GM21360 (cell line): ENCODE measurements at regions not wholly inside any gene's neighbourhood (a gene's known extent, or its start where the extent isn't known, plus 50 kb on each side); places are given as distances from the start of the nearest gene placed in this dataset.
"Not testable (repeated sequence)": the region's sequence is repeated elsewhere in the genome, so short reads cannot be mapped to it uniquely, and the experiment has no call there.

Experiments
- ATAC-seq: cut with Tn5 transposase; IDR thresholded peaks from one replicate; pipeline ENCODE4 v1.9.1; 2021; ENCODE audit warnings: mild to moderate bottlenecking, moderate library complexity; ENCODE audit not compliant: unreplicated experiment

DNA sequence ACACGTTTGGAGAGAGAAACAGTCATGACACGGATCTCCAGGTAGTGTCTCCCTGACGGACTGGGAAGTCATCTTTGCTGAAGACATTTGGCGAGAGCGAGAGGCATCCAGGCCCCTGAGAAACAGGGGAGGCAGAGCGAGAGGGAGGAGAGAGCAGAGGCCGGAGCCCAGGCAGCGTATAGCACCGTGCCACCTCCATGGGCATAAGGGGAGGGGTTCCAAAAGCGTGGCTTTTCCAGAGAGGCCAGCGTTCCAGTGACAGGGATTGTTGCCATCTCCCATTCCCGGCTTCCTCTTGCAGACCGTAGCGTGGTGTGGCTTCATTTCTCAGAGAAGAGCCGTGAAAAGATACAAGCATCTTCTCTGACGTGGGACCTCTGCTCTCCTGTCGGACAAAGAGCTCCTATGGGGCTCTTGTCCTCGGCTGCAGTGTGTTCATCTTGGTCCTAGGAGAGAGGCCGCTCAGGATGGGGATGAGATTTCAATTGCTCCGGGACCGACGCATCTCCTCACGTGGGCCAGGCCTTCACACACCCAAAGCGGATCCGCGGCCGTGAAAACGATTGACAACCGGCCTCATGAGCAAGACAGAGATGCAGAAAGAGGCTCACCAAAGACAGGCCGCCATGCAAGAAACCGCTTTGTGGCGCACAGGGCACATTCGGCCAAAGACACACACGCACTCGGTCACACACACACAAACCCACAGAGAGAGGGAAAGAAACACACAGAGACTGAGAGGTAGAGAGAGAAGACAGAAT is 170.5 kb upstream of the ZNF337 start:
- ATAC-seq: not testable (repeated sequence)

DNA sequence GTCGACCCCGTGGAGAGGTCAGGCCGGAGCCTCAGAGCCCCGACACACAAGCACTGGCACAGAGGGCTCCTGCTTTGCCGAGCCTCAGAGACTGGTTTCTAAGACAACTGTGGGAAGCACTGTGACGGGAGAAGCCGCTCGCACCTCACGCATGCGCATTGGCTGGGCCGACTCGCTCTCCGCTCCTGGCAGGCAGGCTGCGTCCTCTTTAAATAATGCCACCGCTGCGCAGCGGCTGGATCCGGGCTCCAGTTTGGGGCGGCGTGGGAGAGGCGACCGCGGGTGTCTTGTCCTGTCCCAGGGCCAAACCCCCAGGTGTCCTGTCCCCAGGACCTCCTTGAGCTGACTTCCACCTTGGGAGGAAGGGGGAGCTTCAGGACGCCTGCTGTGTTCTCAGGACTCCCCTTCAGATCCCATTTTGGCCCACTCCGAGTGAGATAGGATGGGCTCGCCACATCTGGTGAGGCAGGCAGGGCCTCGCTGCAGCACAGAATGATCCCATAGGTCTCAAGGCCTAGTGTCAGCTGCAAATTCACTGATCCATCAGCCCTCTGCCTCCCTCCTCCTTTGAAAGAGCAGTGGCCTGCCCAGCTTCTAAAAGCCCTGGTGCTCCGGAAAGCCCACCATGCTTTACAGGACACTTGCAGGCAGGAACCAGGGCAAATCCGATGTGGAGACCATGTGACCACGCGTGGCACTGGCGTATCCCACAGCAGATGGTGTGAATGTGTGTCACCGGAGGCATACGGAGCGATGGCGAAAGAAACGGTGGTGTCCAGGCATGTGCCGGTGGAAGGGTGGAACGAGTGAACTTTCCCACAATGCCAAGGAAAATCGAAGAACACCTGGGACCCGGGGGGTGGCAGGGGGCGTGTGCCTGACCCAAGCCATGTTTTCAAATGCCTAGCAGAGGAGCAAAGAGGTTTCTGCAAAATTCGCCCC is 169.3 kb upstream of the ZNF337 start:
- ATAC-seq: no peak

DNA sequence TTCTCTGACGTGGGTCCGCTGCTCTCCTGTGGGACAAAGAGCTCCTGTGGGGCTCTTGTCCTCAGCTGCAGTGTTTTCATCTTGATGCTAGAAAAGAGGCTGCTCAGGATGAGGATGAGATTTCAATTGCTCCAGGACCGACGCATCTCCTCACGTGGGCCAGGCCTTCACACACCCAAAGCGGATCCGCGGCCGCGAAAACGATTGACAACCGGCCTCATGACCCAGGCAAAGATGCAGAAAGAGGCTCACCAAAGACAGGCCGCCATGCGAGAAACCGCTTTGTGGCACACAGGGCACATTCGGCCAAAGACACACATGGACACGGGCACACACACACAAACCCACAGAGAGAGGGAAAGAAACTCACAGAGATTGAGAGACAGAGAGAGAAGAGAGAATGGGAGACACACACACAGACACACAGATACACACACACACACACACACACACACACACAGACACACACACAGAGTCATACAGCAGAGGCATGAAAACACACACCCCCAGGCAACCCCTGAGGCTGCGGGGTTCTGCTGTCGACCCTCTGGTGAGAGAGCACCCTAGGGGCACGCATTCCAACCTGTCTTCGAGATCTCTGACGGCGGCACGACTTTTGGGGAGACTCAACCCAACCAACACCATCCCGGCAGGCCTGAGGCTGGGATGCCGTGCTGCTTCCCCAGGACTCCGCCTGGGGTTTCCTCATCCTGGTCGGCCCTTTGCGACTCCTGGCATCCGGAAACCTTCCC is 168.5 kb upstream of the ZNF337 start:
- not testable (repeated sequence) for ATAC-seq

DNA sequence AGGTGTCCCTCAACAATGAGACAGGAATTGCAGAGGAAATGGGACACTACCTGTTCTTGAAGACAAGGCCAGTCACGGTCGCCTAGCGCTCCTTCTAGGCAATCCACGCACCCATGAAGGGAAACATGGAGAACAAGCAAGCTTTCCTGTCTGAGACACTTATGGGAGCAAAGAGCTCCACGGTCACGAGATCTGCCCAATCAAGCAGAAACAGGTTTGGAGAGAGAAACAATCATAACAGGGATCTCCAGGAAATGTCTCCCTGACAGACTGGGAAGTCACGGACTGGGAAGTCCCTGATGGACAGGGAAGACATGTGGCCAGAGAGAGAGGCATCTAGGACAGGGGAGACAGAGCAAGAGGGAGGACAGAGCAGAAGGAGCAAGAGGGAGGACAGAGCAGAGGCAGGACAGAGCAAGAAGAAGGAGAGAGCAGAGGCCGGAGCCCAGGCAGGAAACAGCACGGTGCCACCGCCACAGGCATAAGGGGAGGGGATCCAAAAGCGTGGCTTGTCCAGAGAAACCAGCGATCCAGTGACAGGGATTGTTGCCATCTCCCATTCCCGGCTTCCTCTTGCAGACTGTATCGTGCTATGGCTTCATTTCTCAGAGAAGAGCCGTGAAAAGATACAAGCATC is 167.8 kb upstream of the ZNF337 start:
- no peak for ATAC-seq

DNA sequence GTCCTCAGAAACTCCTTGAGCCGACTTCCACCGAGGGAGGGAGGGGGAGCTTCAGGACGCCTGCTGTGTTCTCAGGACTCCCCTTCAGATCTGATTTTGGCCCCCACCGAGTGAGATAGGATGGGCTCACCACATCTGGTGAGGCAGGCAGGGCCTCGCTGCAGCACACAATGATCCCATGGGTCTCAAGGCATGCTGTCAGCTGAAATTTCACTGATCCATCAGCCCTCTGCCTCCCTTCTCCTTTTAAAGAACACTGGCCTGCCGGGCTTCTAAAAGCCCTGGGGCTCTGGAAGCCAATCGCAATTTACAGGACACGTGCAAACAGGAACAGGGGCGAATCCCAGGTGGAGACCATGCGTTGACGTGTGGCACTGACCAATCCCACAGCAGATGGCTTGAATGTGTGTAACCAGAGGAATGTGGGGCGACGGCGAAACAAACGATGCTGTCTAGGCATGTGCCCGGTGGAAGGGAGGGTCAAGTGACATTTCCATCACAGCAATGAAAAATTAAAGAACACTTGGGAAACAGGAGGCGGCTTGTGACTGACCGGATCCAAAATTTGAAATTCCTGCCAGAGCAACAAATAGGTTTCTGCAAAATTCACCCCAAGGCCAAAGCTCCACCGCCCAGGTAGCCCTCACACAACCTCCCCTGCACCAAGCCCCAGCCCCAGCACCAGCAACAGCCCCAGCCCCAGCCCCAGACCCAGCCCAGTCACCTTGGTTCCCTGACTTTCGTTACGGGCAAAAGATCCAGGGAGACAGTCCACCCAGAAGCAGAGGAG is 167.1 kb upstream of the ZNF337 start:
- no peak for ATAC-seq

DNA sequence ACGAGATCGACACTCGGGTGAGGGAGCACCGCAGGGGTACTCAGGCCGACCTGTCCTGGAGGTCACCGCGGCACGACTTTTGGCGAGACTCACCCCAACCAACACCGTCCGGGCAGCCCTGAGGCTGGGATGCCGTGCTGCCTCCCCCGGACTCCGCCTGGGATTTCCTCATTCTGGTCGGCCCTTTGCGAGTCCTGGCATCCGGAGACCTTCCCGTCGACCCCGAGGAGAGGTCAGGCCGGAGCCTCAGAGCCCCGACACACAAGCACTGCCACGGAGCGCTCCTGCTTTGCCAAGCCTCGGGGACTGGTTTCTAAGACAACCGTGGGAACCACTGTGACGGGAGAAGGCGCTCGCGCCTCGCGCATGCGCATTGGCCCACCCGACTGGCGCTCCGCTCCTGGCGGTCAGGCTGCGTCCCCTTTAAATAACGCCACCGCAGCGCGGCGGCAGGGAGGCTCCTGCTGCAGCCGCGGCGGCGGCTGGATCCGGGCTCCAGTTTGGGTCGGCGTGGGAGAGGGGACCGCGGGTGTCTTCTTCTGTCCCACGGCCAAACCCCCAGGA is 166.4 kb upstream of the ZNF337 start:
- peak; percentile 41 for ATAC-seq

DNA sequence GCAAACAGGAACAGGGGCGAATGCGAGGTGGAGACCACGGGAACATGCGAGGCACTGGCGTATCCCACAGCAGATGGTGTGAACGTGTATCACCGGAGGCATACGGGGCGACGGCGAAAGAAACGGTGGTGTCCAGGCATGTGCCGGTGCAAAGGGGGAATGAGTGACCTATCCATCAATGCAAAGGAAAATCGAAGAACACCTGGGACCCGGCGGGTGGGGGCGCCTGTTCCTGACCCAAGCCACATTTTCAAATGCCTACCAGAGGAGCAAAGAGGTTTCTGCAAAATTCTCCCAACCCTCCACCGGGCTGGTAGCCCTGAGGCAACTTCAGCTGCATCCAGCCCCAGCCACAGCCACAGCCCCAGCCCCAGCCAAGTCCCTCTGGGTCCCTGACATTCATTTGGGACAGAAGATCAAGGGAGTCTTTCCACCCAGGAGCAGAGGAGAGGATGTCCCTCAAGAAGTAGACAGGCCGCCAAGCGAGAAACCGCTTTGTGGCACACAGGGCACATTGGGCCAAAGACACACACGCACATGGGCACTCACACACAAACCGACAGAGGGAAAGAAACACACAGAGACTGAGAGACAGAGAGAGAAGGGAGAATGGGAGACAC is 164.0 kb upstream of the ZNF337 start:
- ATAC-seq: no peak

DNA sequence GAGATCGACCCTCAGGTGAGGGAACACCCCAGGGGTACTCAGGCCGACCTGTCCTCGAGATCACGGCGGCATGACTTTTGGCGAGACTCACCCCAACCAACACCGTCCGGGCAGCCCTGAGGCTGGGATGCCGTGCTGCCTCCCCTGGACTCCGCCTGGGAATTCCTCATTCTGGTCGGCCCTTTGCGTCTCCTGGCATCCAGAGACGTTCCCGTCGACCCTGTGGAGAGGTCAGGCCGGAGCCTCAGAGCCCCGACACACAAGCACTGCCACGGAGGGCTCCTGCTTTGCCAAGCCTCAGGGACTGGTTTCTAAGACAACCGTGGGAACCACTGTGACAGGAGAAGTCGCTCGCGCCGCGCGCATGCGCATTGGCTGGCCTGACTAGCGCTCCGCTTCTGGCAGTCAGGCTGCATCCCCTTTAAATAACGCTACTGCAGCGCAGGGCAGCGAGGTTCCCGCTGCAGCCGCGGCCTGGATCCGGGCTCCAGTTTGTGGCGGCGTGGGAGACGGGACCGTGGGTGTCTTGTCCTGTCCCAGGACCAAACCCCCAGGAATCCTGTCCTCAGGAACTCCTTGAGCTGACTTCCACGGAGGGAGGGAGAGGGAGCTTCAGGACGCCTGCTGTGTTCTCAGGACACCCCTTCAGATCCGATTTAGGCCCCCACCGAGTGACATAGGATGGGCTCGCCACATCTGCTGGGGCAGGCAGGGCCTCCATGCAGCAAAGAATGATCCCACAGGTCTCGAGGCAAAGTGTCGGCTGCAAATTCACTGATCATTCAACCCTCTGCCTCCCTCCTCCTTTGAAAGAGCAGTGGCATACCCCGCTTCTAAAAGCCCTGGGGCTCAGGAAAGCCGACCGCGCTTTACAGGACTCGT is 163.2 kb upstream of the ZNF337 start:
- ATAC-seq: no peak

DNA sequence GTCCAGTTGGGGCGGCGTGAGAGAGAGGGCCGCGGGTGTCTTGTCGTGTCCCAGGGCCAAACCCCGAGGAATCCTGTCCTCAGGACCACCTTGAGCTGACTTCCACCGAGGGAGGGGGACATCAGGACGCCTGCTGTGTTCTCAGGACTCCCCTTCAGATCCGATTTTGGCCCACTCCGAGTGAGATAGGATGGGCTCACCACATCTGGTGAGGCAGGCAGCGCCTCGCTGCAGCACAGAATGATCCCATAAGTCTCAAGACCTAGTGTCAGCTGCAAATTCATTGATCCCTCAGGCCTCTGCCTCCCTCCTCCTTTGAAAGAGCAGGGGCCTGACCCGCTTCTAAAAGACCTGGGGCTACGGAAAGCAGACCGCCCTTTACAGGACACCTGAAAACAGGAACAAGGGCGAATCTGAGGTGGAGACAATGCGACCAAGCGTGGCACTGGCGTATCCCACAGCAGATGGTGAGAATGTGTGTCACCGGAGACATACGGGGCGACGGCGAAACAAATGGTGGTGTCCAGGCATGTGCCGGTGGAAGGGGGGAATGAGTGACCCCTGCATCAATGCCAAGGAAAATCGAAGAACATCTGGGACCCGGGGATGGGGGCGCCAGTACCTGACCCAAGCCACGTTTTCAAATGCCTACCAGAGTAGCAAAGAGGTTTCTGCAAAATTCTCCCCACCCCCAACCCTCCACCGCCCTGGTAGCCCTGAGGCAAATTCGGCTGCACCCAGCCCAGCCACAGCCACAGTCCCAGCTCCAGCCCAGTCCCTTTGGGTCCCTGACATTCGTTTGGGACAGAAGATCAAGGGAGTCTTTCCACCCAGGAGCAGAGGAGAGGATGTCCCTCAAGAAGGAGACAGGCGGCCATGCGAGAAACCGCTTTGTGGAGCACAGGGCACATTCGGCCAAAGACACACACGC is 162.1 kb upstream of the ZNF337 start:
- no peak for ATAC-seq

DNA sequence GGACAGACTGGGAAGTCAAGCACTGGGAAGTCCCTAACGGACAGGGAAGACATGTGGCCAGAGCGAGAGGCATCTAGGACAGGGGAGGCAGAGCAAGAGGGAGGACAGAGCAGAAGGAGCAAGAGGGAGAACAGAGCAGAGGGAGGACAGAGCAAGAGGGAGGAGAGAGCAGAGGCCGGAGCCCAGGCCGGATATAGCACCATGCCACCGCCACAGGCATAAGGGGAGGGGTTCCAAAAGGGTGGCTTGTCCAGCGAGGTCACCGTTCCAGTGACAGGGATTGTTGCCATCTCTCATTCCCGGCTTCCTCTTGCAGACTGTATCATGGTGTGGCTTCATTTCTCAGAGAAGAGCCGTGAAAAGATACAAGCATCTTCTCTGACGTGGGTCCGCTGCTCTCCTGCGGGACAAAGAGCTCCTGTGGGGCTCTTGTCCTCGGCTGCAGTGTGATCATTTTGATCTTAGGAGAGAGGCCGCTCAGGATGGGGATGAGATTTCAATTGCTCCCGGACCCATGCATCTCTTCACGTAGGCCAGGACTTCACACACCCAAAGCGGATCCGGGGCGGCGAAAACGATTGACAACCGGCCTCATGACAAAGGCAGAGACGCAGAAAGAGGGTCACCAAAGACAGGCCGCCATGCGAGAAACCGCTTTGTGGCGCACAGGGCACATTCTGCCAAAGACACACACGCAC is 160.6 kb upstream of the ZNF337 start:
- ATAC-seq: not testable (repeated sequence)

DNA sequence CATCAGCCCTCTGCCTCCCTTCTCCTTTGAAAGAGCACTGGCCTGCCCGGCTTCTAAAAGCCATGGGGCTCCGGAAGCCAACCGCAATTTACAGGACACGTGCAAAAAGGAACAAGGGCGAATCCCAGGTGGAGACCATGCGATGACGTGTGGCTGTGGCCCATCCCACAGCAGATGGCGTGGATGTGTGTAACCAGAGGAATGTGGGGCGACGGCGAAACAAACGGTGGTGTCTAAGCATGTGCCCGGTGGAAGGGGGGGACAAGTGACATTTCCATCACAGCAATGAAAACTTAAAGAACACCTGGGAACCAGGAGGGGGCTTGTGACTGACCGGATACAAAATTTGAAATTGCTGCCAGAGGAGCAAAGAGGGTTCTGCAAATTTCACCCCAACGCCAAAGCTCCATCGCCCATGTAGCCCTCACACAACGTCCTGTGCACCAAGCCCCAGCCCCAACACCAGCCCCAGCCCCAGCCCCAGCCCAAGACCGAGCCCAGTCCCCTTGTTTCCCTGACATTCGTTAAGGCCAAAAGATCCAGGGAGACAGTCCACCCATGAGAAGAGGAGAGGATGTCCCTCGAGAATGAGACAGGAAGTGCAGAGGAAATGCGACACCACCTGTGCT is 159.7 kb upstream of the ZNF337 start:
- ATAC-seq: no peak

DNA sequence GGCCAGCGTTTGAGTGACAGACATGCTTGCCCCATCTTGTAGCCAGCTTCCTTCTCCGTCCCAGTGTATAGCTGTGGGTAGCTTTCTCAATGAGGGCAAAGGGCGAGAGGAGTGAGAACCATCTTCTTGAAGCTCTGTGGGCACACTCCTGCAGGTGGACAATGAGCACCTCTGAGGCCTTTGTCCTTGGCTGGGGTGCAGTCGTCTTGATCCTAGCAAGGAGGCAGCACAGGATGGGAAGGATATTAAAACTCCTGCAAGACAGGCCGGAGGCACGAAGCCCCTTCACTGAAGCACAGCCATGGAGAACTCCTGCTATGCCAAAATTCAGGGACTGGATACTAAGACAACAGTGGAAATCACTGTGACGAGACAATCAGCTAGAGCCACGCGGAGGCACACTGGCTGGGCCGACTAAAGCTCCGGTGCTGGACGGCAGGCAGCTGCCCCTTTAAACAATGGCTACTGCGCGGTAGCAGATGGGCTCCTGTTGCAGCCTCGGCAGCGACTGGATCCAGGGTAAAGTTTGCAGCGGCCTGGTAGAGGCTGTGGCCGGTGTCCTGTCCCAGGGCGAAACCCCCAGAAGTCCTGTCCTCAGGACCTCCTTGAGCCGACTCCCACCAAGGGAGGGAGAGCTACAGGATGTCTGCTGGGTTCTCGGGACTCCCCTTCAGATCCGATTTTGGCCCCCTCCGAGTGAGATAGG is 159.0 kb upstream of the ZNF337 start:
- ATAC-seq: not testable (repeated sequence)

DNA sequence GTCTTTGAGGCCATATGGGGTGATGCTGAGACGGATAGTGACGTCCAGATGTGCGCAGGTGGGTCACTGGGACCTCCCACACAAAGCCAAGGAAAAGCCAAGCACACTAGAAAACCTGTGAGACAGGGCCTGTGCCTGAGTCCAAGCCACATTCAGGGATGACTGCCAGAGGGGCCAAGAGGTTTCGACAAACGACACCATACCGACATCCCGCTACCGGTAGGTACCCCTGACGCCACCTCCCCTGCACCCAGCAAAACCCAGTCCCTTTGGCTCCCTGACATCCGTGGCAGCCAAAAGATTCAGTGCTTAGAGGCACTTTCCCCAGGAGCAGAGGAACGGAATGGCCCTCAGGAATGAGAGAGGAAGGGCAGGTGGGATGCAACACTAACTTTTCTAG is 158.0 kb upstream of the ZNF337 start:
- ATAC-seq: not testable (repeated sequence)

DNA sequence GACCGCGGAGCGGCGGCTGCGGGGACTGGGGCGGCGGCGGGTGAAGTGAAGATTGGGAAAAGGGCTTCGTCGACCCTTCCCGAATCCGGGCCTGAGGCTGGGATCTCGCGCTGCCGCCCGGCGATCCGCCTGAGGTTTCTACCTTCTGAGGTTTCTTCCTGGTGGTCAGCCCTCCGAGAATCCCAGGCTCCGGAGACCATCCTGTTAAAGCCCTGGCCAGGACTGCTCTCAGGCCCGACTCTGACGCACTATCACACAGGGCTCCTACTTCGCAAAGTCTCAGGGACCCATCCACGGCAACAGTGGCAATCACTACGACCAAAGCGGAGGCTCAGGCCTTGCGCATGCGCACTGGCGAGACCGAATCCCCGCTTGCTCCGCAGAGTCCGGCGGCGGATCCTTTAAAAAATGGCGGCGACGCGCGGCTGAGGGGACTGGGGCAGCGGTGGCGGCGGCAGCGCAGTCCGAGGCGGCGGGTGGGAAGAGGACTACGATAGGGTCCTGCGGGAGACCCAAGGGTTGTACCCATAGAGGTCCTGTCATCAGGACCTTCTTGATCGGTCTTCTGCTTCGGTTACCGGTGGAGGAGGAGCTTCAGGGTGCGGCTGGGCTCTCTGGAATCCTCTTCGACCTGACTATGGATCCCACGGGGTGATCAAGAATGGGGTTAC is 157.2 kb upstream of the ZNF337 start:
- ATAC-seq: peak; percentile 81
